ENCODE measurements at regions not wholly inside any gene's neighbourhood (a gene's known extent, or its start where the extent isn't known, plus 50 kb on each side); places are given as distances from the start of the nearest gene placed in this dataset.

DNA sequence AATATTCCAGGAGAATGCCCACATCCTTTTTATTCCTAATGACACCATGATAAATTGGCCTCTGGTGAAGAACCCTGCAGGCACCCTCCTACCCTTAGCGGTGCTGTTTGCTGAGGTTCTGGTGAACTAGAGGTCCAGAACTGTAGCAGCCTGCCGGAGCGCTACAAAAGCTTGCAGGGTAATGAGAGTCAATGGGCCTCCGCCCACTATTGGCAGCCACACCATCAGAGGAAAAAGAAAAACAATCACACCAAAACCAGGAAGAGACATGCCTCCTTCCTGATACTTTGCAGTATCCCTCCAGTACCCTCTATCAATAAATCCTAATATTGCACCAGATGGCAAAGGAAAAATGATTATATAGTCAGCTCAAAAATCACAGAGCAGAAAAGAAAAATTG is 142.9 kb downstream of the SPTSSA start:
- H2AFZ ChIP-seq (ENCODE audit: insufficient read depth, low read depth, low read length, poor library complexity, severe bottlenecking): no peak overlapping the region
- intact Hi-C loops (cut with micrococcal nuclease): no loop called here
- no peak overlapping the region for H3K4me2 ChIP-seq (replicated peaks; ENCODE audit: low read depth, low read length, poor library complexity, severe bottlenecking)
- ATAC-seq (ENCODE audit: low read depth) (no peak), DNase-seq (no peak)
- no peaks in the 10 kb centered on the region for H3K9me3 ChIP-seq (ENCODE audit: control extremely low read depth in 1 of 3, control insufficient read depth in 2 of 3, insufficient read depth in 1 of 3, low read length in 2 of 3)
- no peaks in the 10 kb centered on the region for H3K9me3 Mint-ChIP-seq (ENCODE audit: insufficient read depth)
- H3K27ac Mint-ChIP-seq: no peak overlapping the region
- no peaks in the 10 kb centered on the region for H3K27me3 ChIP-seq (replicated peaks in 1 of 4; ENCODE audit: control extremely low read depth in 1 of 4, control insufficient read depth in 3 of 4, insufficient read depth in 4 of 4, low read length in 3 of 4)
- H3K4me1 ChIP-seq (ENCODE audit: control insufficient read depth in 2 of 2, insufficient read depth in 2 of 2, low read length in 2 of 2): no peaks in the 10 kb centered on the region
- H3K9ac ChIP-seq (ENCODE audit: low read length): no peak overlapping the region
- no peak overlapping the region for H3K27ac ChIP-seq (ENCODE audit: low read length in 2 of 2)
- CTCF ChIA-PET: no interaction called here
- WGBS (ENCODE audit: insufficient coverage): 100% methylated on average over 3 of the region's 4 CpGs
- POLR2A ChIA-PET: no interaction called here
- H4K20me1 ChIP-seq (ENCODE audit: control insufficient read depth, insufficient read depth, low read length, poor library complexity, severe bottlenecking): no peaks in the 10 kb centered on the region
- TF ChIP-seq EZH2 (IDR thresholded peaks at IDR 0.05; ENCODE audit: borderline replicate concordance, insufficient read depth, low read depth, low read length, poor library complexity, severe bottlenecking): no peak
- TF ChIP-seq, protein P1, sequence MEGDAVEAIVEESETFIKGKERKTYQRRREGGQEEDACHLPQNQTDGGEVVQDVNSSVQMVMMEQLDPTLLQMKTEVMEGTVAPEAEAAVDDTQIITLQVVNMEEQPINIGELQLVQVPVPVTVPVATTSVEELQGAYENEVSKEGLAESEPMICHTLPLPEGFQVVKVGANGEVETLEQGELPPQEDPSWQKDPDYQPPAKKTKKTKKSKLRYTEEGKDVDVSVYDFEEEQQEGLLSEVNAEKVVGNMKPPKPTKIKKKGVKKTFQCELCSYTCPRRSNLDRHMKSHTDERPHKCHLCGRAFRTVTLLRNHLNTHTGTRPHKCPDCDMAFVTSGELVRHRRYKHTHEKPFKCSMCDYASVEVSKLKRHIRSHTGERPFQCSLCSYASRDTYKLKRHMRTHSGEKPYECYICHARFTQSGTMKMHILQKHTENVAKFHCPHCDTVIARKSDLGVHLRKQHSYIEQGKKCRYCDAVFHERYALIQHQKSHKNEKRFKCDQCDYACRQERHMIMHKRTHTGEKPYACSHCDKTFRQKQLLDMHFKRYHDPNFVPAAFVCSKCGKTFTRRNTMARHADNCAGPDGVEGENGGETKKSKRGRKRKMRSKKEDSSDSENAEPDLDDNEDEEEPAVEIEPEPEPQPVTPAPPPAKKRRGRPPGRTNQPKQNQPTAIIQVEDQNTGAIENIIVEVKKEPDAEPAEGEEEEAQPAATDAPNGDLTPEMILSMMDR (IDR thresholded peaks at IDR 0.05): no peak
- H3K4me1 Mint-ChIP-seq: no peaks in the 10 kb centered on the region
- H3K4me3 ChIP-seq (ENCODE audit: control extremely low read depth in 1 of 5, extremely low read depth in 1 of 5, insufficient read depth in 1 of 5, low read depth in 2 of 5, low read length in 4 of 5): no peak overlapping the region
- no peaks in the 10 kb centered on the region for H3K36me3 ChIP-seq (replicated peaks in 1 of 2; ENCODE audit: control extremely low read depth in 1 of 2, control insufficient read depth in 1 of 2, extremely low read depth in 1 of 2, insufficient read depth in 2 of 2, low read length in 1 of 2)
- no peaks in the 10 kb centered on the region for H3K79me2 ChIP-seq (ENCODE audit: control insufficient read depth, insufficient read depth, low read length)
- H3K27me3 Mint-ChIP-seq: peaks cover 19% of the 10 kb centered on the region
- H3K4me3 Mint-ChIP-seq: no peak overlapping the region

DNA sequence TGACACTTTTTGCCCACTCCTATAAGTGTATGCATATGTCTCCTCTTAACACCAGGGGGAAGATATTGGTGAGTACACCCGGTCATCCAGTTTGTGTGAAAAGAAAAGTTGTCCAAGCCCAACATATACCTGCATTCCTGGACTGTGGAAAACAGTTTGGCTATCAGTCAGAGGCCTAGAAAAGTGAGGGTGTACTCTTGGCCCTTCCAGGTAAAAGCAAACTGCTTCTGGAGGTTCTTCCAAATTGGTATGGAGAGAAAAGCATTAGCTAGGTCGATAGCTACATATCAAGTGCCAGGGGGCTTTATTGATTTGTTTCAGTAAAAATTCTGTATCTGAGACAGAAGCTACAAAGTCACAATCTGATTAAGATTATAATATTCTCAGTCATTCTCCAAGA is 144.0 kb downstream of the SPTSSA start:
- TF ChIP-seq EZH2 (IDR thresholded peaks at IDR 0.05; ENCODE audit: borderline replicate concordance, insufficient read depth, low read depth, low read length, poor library complexity, severe bottlenecking): no peak
- TF ChIP-seq, protein P1 (IDR thresholded peaks at IDR 0.05): no peak

More for the DNA sequence above, 144.0 kb downstream of the SPTSSA start:
- H3K27ac ChIP-seq (ENCODE audit: low read length in 2 of 2): no peak overlapping the region
- Mint-ChIP-seq H3K9me3 (ENCODE audit: insufficient read depth) (no peaks in the 10 kb centered on the region), H3K4me3 (no peak overlapping the region), H3K27ac (no peak overlapping the region), H3K27me3 (peaks cover 27% of the 10 kb centered on the region), H3K4me1 (no peaks in the 10 kb centered on the region)
- H4K20me1 ChIP-seq (ENCODE audit: control insufficient read depth, insufficient read depth, low read length, poor library complexity, severe bottlenecking): no peaks in the 10 kb centered on the region
- H3K9ac ChIP-seq (ENCODE audit: low read length): no peak overlapping the region
- ATAC-seq (ENCODE audit: low read depth) (no peak), DNase-seq (no peak)
- H3K27me3 ChIP-seq (replicated peaks in 1 of 4; ENCODE audit: control extremely low read depth in 1 of 4, control insufficient read depth in 3 of 4, insufficient read depth in 4 of 4, low read length in 3 of 4): peaks cover 0 to 4% (median 0%) of the 10 kb centered on the region in 4 experiments
- H2AFZ ChIP-seq (ENCODE audit: insufficient read depth, low read depth, low read length, poor library complexity, severe bottlenecking): no peak overlapping the region
- ChIA-PET CTCF (interaction anchor here (0.9 kb wide), 1 partner anchor 11 kb away, joined by 3 read pairs; no protein-coding TSS in a partner anchor), POLR2A (no interaction called here)
- no peak overlapping the region for H3K4me3 ChIP-seq (ENCODE audit: control extremely low read depth in 1 of 5, extremely low read depth in 1 of 5, insufficient read depth in 1 of 5, low read depth in 2 of 5, low read length in 4 of 5)
- no peaks in the 10 kb centered on the region for H3K36me3 ChIP-seq (replicated peaks in 1 of 2; ENCODE audit: control extremely low read depth in 1 of 2, control insufficient read depth in 1 of 2, extremely low read depth in 1 of 2, insufficient read depth in 2 of 2, low read length in 1 of 2)
- H3K4me2 ChIP-seq (replicated peaks; ENCODE audit: low read depth, low read length, poor library complexity, severe bottlenecking): no peak overlapping the region
- H3K4me1 ChIP-seq (ENCODE audit: control insufficient read depth in 2 of 2, insufficient read depth in 2 of 2, low read length in 2 of 2): no peaks in the 10 kb centered on the region
- no peaks in the 10 kb centered on the region for H3K79me2 ChIP-seq (ENCODE audit: control insufficient read depth, insufficient read depth, low read length)
- intact Hi-C loops (cut with micrococcal nuclease): no loop called here
- H3K9me3 ChIP-seq (ENCODE audit: control extremely low read depth in 1 of 3, control insufficient read depth in 2 of 3, insufficient read depth in 1 of 3, low read length in 2 of 3): no peaks in the 10 kb centered on the region
- WGBS (ENCODE audit: insufficient coverage): no CpG with 5 or more reads among the region's 2 CpGs
